Lower leg skin (tissue), 4 donors: ENCODE measurements at regions not wholly inside any gene's neighbourhood (a gene's known extent, or its start where the extent isn't known, plus 50 kb on each side); places are given as distances from the start of the nearest gene placed in this dataset.
A peak's percentile ranks its signal among the peaks of the same experiment; 100 is the strongest.

Experiments used
- DNase-seq, 2 donors: peaks; one replicate each; pipeline ENCODE4 v3.0.0-alpha.2; 2019; ENCODE audit warnings: low spot score in 2 of 2
- H3K4me3 ChIP-seq: fragments of 200-600 bp; sonication (generic); 2 replicates; pipeline ENCODE4 v1.5.1; 2017; ENCODE audit warnings: mild to moderate bottlenecking, low read depth; ENCODE audit not compliant: poor library complexity, severe bottlenecking
- POLR2A ChIP-seq, 2 donors: fragments of 450-650 bp; IDR thresholded peaks; one replicate each; pipeline ENCODE4 v1.6.1; 2016 to 2017; ENCODE audit warnings: antibody characterized with exemption in 2 of 2, mild to moderate bottlenecking in 1 of 2, moderate library complexity in 1 of 2
- WGBS, 2 donors: methylation state at CpG; one replicate each; pipeline ENCODE4 v1.1.5; 2018; 5-methylcytosine and 5-hydroxymethylcytosine counted together
- intact Hi-C: fragments of 100-400 bp; cut with DNase I; formaldehyde crosslinking; loops from one replicate; pipeline ENCODE4 v1.15.0; 2023; ENCODE audit warnings: low total_unique reads
- TF ChIP-seq, protein P1 (sequence below), 3 donors: fragments of 450-650 bp; IDR thresholded peaks; one replicate each; pipeline ENCODE4 v1.5.1; 2016; ENCODE audit warnings: antibody characterized with exemption in 3 of 3, mild to moderate bottlenecking in 3 of 3, moderate library complexity in 2 of 3

DNA sequence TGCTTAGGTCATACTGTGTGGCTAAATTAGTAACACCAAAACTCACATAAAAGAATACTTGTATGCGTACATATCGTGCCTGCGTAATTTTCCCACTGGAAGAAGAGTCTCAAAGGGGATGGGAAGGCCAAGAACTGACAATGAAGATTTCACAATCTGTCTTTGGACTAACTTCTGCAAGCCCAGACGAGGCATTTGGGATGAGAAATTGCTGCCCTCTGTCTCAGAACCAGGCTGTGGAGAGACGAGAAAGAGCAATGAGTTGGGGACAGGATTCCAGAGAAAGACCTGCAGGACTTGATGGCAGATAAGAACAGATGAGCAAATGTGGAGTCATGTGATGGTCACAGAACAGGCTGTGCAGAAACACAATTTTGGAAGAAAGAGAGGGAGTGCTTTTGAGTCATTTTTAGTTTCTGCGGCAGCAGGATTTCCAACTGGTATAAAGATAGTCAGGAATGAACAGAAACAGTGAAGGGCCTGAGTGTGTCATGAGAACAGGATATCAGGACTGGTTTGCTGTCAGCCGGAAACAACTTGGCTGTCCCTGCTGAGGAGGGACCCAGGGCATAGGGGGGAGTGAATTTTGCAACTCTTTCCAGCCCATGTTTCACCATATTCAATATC lies 82.7 kb upstream of the CTSC start:
- intact Hi-C loops = no loop called here
- no peak for TF ChIP-seq POLR2A (IDR thresholded peaks at IDR 0.05)
- TF ChIP-seq, protein P1, sequence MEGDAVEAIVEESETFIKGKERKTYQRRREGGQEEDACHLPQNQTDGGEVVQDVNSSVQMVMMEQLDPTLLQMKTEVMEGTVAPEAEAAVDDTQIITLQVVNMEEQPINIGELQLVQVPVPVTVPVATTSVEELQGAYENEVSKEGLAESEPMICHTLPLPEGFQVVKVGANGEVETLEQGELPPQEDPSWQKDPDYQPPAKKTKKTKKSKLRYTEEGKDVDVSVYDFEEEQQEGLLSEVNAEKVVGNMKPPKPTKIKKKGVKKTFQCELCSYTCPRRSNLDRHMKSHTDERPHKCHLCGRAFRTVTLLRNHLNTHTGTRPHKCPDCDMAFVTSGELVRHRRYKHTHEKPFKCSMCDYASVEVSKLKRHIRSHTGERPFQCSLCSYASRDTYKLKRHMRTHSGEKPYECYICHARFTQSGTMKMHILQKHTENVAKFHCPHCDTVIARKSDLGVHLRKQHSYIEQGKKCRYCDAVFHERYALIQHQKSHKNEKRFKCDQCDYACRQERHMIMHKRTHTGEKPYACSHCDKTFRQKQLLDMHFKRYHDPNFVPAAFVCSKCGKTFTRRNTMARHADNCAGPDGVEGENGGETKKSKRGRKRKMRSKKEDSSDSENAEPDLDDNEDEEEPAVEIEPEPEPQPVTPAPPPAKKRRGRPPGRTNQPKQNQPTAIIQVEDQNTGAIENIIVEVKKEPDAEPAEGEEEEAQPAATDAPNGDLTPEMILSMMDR (IDR thresholded peaks at IDR 0.05) = no peak
- 35 to 42% methylated on average over 7 of the region's 7 CpGs for WGBS, 2 donors
- DNase-seq = peak in 1 of 2 donors; percentile 33
- no peak overlapping the region for H3K4me3 ChIP-seq

GRCh38 chr11:88418508-88418907 lies 81.0 kb upstream of the CTSC start:
- WGBS, 2 donors = 59 to 66% methylated on average over 3 of the region's 3 CpGs
- H3K4me3 ChIP-seq = no peak overlapping the region
- DNase-seq = no peak
- intact Hi-C loops = no loop called here
- no peak for TF ChIP-seq POLR2A (IDR thresholded peaks at IDR 0.05)
- TF ChIP-seq, protein P1 (IDR thresholded peaks at IDR 0.05) = no peak

DNA sequence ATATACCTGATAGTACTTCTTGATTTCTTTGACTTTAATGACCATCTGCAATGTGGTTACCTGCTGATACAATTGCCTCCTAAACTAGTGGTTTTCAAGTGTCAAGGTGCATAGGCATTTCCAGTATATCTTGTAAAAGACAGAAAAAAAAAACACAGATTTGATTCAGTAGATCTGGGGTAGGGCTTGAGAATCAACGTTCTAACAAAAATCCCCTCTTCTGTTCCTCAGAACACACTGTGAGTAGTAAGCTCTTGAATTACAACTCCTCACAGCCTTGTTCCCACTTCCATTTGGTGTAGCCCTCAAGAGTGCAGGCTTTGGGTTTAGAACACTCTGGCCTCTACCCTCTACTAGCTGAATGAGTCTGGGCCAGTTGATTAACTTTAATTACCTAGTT lies 78.0 kb upstream of the CTSC start:
- intact Hi-C loops = no loop called here
- no peak overlapping the region for H3K4me3 ChIP-seq
- 73 to 74% methylated on average over 1 of the region's 1 CpG for WGBS, 2 donors
- TF ChIP-seq, protein P1 (IDR thresholded peaks at IDR 0.05) = no peak
- TF ChIP-seq POLR2A (IDR thresholded peaks at IDR 0.05) = no peak
- DNase-seq = no peak

GRCh38 chr11:88414981-88415413 lies 77.5 kb upstream of the CTSC start:
- no peak for TF ChIP-seq POLR2A (IDR thresholded peaks at IDR 0.05)
- TF ChIP-seq, protein P1 (IDR thresholded peaks at IDR 0.05) = no peak
- no peak overlapping the region for H3K4me3 ChIP-seq
- intact Hi-C loops = no loop called here
- WGBS, 2 donors = 70 to 79% methylated on average over 3 of the region's 3 CpGs
- DNase-seq = no peak

DNA sequence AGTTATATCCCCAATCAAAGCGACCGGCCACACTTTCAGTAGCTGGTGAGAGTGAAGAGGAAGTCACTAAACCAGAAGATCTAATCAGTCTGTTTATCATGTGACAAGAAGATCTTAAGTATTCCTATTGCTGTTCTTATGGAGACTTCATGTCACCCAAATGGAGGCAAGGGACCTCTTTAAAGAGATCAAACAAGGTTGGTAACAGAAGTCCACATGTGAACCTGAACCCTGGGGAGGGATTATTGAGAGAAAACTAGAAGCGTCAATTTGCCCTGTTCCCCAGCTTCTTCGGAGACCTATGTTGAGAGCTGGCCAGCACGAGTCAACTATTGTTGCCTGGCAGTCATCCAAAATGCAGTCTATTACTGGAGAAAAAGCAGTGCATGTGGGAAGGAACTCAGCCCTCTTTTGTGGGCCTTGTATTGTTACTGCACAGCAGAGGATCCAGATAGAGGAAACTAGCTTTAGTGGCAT lies 76.9 kb upstream of the CTSC start:
- peak in 1 of 2 donors; percentile 43 for DNase-seq
- no peak overlapping the region for H3K4me3 ChIP-seq
- WGBS, 2 donors = 28 to 44% methylated on average over 5 of the region's 5 CpGs

More for the DNA sequence above, 76.9 kb upstream of the CTSC start:
- no peak for TF ChIP-seq POLR2A (IDR thresholded peaks at IDR 0.05)
- TF ChIP-seq, protein P1 (IDR thresholded peaks at IDR 0.05) = no peak
- intact Hi-C loops = no loop called here
